Neuronal stem cell (in vitro differentiated cells): ENCODE measurements at regions not wholly inside any gene's neighbourhood (a gene's known extent, or its start where the extent isn't known, plus 50 kb on each side); places are given as distances from the start of the nearest gene placed in this dataset.

ENCODE experiments used
- DNase-seq: peaks from one replicate; pipeline ENCODE4 v3.0.0-alpha.2; 2013; ENCODE audit warnings: low spot score
- H2AFZ ChIP-seq: one replicate; pipeline ENCODE4 v1.6.1; 2013; ENCODE audit warnings: mild to moderate bottlenecking, low read length, inconsistent platforms
- H2AK5ac ChIP-seq: 2 replicates; pipeline ENCODE4 v1.6.1; 2013; ENCODE audit warnings: low read depth, mild to moderate bottlenecking, inconsistent platforms, low read length, moderate library complexity, mixed read lengths
- H2BK120ac ChIP-seq: 2 replicates; pipeline ENCODE4 v1.6.1; 2013; ENCODE audit warnings: low read depth, mild to moderate bottlenecking, inconsistent platforms, low read length, moderate library complexity, mixed read lengths
- H2BK12ac ChIP-seq: one replicate; pipeline ENCODE4 v1.6.1; 2013; ENCODE audit warnings: low read length, inconsistent platforms
- H2BK15ac ChIP-seq: 2 replicates; pipeline ENCODE4 v1.6.1; 2013; ENCODE audit warnings: mild to moderate bottlenecking, low read length, inconsistent platforms, mixed read lengths
- H2BK5ac ChIP-seq: one replicate; pipeline ENCODE4 v1.6.1; 2013; ENCODE audit warnings: inconsistent platforms, mild to moderate bottlenecking, low read length, moderate library complexity
- H3K14ac ChIP-seq: one replicate; pipeline ENCODE4 v1.6.1; 2013; ENCODE audit warnings: low read length, inconsistent platforms
- H3K18ac ChIP-seq: 2 replicates; pipeline ENCODE4 v1.6.1; 2013; ENCODE audit warnings: low read length, inconsistent platforms
- H3K23ac ChIP-seq: 2 replicates; pipeline ENCODE4 v1.6.1; 2013; ENCODE audit warnings: low read depth, mild to moderate bottlenecking, mixed read lengths, low read length, inconsistent platforms; ENCODE audit not compliant: poor library complexity
- H3K27ac ChIP-seq: replicated peaks from 3 replicates; pipeline ENCODE4 v1.5.1; 2013; ENCODE audit warnings: low read length, inconsistent platforms
- H3K27me3 ChIP-seq, 3 experiments: 2 replicates each; pipeline ENCODE4 v1.6.1; 2013; ENCODE audit warnings: low read length in 3 of 3, mild to moderate bottlenecking in 2 of 3, inconsistent platforms in 1 of 3, low read depth in 1 of 3, mixed read lengths in 1 of 3, moderate library complexity in 1 of 3; ENCODE audit not compliant: control insufficient read depth in 3 of 3, insufficient read depth in 3 of 3
- H3K36me3 ChIP-seq, 2 donors: replicated peaks in 1 of 2; 2 replicates each; pipeline ENCODE4 v1.6.1; 2013; ENCODE audit warnings: low read length in 2 of 2; ENCODE audit not compliant: control insufficient read depth in 2 of 2, insufficient read depth in 2 of 2
- H3K4ac ChIP-seq: 2 replicates; pipeline ENCODE4 v1.6.1; 2013; ENCODE audit warnings: inconsistent platforms, mild to moderate bottlenecking, low read length, moderate library complexity
- H3K4me1 ChIP-seq, 2 donors: 1 replicate in 1 of 2; 2 replicates in 1 of 2; pipeline ENCODE4 v1.6.1; 2013; ENCODE audit warnings: low read length in 2 of 2, low read depth in 1 of 2; ENCODE audit not compliant: control insufficient read depth in 2 of 2, insufficient read depth in 1 of 2
- H3K4me2 ChIP-seq: one replicate; pipeline ENCODE4 v1.6.1; 2013; ENCODE audit warnings: mild to moderate bottlenecking, low read length, inconsistent platforms; ENCODE audit not compliant: insufficient read depth, poor library complexity, severe bottlenecking
- H3K4me3 ChIP-seq, 2 donors: 2 replicates each; pipeline ENCODE4 v1.5.1; 2013; ENCODE audit warnings: low read length in 2 of 2, mild to moderate bottlenecking in 2 of 2, inconsistent platforms in 1 of 2, moderate library complexity in 1 of 2
- H3K79me1 ChIP-seq: one replicate; pipeline ENCODE4 v1.6.1; 2013; ENCODE audit warnings: low read depth, mild to moderate bottlenecking, inconsistent platforms, low read length, moderate library complexity
- H3K9ac ChIP-seq: one replicate; pipeline ENCODE4 v1.6.1; 2013; ENCODE audit warnings: mild to moderate bottlenecking, low read depth, low read length, inconsistent platforms; ENCODE audit not compliant: poor library complexity
- H3K9me3 ChIP-seq, 2 donors: replicated peaks in 1 of 2; 2 replicates each; pipeline versions ENCODE3 to v1.6.1; 2013; ENCODE audit warnings: low read length in 2 of 2, mild to moderate bottlenecking in 2 of 2, inconsistent platforms in 1 of 2, low read depth in 1 of 2, mixed read lengths in 1 of 2, moderate library complexity in 1 of 2; ENCODE audit not compliant: control insufficient read depth in 2 of 2, insufficient read depth in 1 of 2
- H4K8ac ChIP-seq: one replicate; pipeline ENCODE4 v1.6.1; 2013; ENCODE audit warnings: low read depth, mild to moderate bottlenecking, inconsistent platforms, low read length, moderate library complexity
- H4K91ac ChIP-seq: one replicate; pipeline ENCODE4 v1.6.1; 2013; ENCODE audit warnings: low read length, low read depth, mild to moderate bottlenecking, inconsistent platforms; ENCODE audit not compliant: poor library complexity
- WGBS, 2 donors: extraction: QIAGEN DNeasy Blood & Tissue Kit; methylation state at CpG; one replicate each; pipeline ENCODE4 v1.1.7; 2013; ENCODE audit warnings: missing lambda C conversion rate in 2 of 2, mixed read lengths in 1 of 2; ENCODE audit not compliant: insufficient read length in 2 of 2, insufficient replicate concordance in 1 of 2; ENCODE audit errors: extremely low coverage in 2 of 2; 5-methylcytosine and 5-hydroxymethylcytosine counted together

DNA sequence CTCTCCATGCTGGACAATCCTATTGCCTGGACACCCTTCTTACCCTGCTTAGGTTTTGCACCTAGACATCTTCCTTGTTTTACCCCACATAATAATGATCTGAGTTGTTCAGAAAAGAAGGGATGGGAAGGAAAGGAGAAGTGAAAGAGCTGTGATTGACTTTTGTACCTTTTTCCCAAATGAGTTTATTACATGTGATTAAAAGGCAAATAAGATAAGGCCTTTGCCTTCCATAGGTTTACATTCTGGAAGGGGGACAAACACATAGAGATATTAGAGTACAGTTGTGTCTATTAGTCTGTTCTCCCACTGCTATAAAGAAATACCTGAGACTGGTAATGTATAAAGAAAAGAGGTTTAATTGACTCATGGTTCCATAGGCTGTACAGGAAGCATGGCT lies 67.1 kb upstream of the RIOK2 start:
- no peak for DNase-seq
- Histone ChIP-seq H3K36me3 (no peaks in the 10 kb centered on the region), H2BK120ac (no peak overlapping the region), H2AK5ac (no peak overlapping the region), H3K4ac (no peak overlapping the region), H3K27ac (no peak overlapping the region), H3K79me1 (no peaks in the 10 kb centered on the region), H3K4me1 (peaks cover 0 to 8% of the 10 kb centered on the region in 2 donors), H3K14ac (no peak overlapping the region), H3K18ac (no peak overlapping the region), H2AFZ (no peak overlapping the region), H4K8ac (no peak overlapping the region), H3K4me2 (no peak overlapping the region), H2BK5ac (no peak overlapping the region), H3K4me3 (no peak overlapping the region), H2BK15ac (no peak overlapping the region), H2BK12ac (no peak overlapping the region), H3K23ac (no peak overlapping the region), H3K9me3 (peaks cover 3 to 21% of the 10 kb centered on the region in 2 donors), H3K27me3 (peaks cover 0 to 73% (median 0%) of the 10 kb centered on the region in 3 experiments), H4K91ac (no peak overlapping the region), H3K9ac (no peak overlapping the region)

DNA sequence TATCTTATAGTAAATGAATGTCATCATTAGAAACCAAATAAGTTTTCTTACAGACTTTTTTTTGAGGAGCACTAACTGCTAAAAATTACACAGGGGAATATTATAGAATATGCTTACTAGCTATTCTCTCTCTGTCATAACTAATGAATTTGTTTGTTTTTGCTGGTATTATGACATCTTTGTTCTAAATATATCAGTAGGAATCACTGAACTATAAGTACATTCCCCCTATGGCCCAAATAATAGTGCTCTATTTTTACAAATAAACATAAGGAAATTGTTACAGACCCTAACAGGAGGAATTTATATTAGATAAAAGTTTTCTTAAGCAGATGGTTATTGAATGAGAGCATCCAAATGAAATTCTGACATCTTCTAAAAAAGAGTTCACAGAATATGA lies 83.0 kb upstream of the RIOK2 start:
- no peak overlapping the region for H4K8ac ChIP-seq
- H2AFZ ChIP-seq: no peak overlapping the region
- no peak overlapping the region for H2BK5ac ChIP-seq
- H3K9me3 ChIP-seq: no peaks in the 10 kb centered on the region
- H2BK120ac ChIP-seq: no peak overlapping the region
- H3K36me3 ChIP-seq: no peaks in the 10 kb centered on the region
- no peak overlapping the region for H3K9ac ChIP-seq
- H3K27ac ChIP-seq: no peak overlapping the region
- no peak for DNase-seq
- no peak overlapping the region for H2BK12ac ChIP-seq
- no peak overlapping the region for H2AK5ac ChIP-seq
- no peak overlapping the region for H2BK15ac ChIP-seq
- no peak overlapping the region for H3K23ac ChIP-seq
- H3K4me3 ChIP-seq: no peak overlapping the region
- no peaks in the 10 kb centered on the region for H3K79me1 ChIP-seq
- H3K4me2 ChIP-seq: no peak overlapping the region
- H3K4ac ChIP-seq: no peak overlapping the region
- no peak overlapping the region for H3K14ac ChIP-seq
- H3K27me3 ChIP-seq: peaks cover 0 to 3% (median 0%) of the 10 kb centered on the region in 3 experiments
- no peak overlapping the region for H4K91ac ChIP-seq
- no peaks in the 10 kb centered on the region for H3K4me1 ChIP-seq
- no peak overlapping the region for H3K18ac ChIP-seq

DNA sequence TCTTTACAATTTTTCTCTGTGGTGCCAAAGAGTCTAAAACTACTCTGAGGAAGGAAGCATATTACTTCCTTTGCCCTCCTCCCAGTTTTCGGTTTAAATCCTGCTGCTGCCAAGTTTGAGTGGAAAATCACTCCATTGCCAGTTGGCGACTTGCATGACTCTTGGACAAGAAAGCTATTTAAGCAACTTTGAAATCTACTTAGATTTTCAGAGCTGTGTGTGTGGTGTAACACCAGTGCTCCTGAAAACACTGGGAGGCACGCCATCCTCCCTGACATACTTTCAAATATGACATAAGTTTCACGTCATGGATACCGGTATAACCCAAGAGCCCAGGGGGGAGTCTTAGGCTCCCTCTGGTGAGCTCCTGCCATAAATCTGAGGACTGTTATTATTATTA lies 83.5 kb upstream of the RIOK2 start:
- Histone ChIP-seq H3K79me1 (no peaks in the 10 kb centered on the region), H4K91ac (no peak overlapping the region), H2BK15ac (no peak overlapping the region), H2BK12ac (no peak overlapping the region), H3K4me1 (no peaks in the 10 kb centered on the region), H2AFZ (no peak overlapping the region), H3K4ac (no peak overlapping the region), H4K8ac (no peak overlapping the region), H3K27me3 (peaks cover 0 to 3% (median 0%) of the 10 kb centered on the region in 3 experiments), H3K27ac (no peak overlapping the region), H3K9ac (no peak overlapping the region), H3K14ac (no peak overlapping the region), H3K23ac (no peak overlapping the region), H3K9me3 (no peaks in the 10 kb centered on the region), H2BK120ac (no peak overlapping the region), H3K18ac (no peak overlapping the region), H3K4me3 (no peak overlapping the region), H2BK5ac (no peak overlapping the region), H3K36me3 (no peaks in the 10 kb centered on the region), H2AK5ac (no peak overlapping the region), H3K4me2 (no peak overlapping the region)
- no peak for DNase-seq
- WGBS, 2 donors: no CpG with 5 or more reads among the region's 5 CpGs

DNA sequence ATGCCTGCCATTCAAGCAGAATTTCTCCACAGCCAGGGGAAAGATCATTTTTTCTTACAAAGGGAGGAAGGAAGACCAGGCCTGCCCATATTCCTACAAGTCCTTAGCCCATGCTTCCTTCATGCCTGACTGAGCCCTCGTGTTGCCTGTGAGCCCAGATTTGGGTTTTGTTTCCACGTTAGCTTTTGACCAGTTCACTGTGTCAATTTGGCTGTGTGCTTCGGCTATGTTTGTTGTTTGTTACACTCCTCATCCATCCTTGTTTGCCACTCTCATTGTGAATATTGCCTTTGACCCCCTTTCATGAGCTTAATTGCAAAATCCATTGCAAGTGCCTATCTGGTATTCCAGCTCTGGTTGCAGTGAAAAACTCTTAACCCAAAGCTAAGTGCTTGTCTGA lies 84.7 kb upstream of the RIOK2 start:
- H4K91ac ChIP-seq: no peak overlapping the region
- H3K4me1 ChIP-seq: no peaks in the 10 kb centered on the region
- no peak overlapping the region for H2BK5ac ChIP-seq
- H3K27ac ChIP-seq: no peak overlapping the region
- H3K9ac ChIP-seq: no peak overlapping the region
- H3K4me2 ChIP-seq: no peak overlapping the region
- H4K8ac ChIP-seq: no peak overlapping the region
- H3K9me3 ChIP-seq: no peaks in the 10 kb centered on the region
- H2BK15ac ChIP-seq: no peak overlapping the region
- H3K14ac ChIP-seq: no peak overlapping the region
- no peaks in the 10 kb centered on the region for H3K36me3 ChIP-seq
- no peak overlapping the region for H2BK120ac ChIP-seq
- H3K4me3 ChIP-seq: no peak overlapping the region
- H3K18ac ChIP-seq: no peak overlapping the region
- no peak for DNase-seq
- H3K79me1 ChIP-seq: no peaks in the 10 kb centered on the region
- no peak overlapping the region for H3K4ac ChIP-seq
- H2AK5ac ChIP-seq: no peak overlapping the region
- H2BK12ac ChIP-seq: no peak overlapping the region
- H3K23ac ChIP-seq: no peak overlapping the region
- no CpG with 5 or more reads among the region's 3 CpGs for WGBS, 2 donors
- peaks cover 0 to 3% (median 0%) of the 10 kb centered on the region in 3 experiments for H3K27me3 ChIP-seq
- H2AFZ ChIP-seq: no peak overlapping the region
